ENCODE measurements at regions not wholly inside any gene's neighbourhood (a gene's known extent, or its start where the extent isn't known, plus 50 kb on each side); places are given as distances from the start of the nearest gene placed in this dataset.

DNA sequence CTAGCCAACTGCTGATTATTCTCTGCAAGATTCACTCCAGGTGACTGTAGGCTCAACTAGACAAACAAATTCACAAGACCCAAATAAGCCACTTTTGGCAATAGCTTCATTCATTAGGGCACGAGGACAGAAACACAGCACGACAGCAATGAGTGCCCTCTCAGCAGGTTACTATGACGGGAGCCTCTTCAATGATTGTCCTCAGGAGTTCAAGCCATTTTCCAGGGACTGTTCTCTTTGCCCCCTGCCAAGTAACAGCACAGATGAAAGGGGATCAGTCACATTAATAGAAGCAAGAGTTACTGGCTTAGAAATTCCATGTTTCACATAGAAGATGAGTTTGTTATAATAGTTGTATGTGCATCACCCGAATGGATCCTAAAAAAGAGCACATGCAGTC is 712.2 kb downstream of the CDH8 start:
- Histone ChIP-seq H3K36me3 (ENCODE audit: insufficient read depth, low read length) (no peaks in the 10 kb centered on the region), H3K9me3 (ENCODE audit: control insufficient read depth in 1 of 2, low read length in 2 of 2) (no peaks in the 10 kb centered on the region), H3K4me1 (ENCODE audit: insufficient read depth, low read length) (no peaks in the 10 kb centered on the region), H3K27ac (ENCODE audit: low read depth, low read length) (no peak overlapping the region), H3K4me3 (ENCODE audit: low read length in 2 of 2) (no peak overlapping the region), H3K27me3 (ENCODE audit: insufficient read depth, low read length) (no peaks in the 10 kb centered on the region)
- Mint-ChIP-seq H3K4me3 (no peak overlapping the region), H3K36me3 (peaks cover 0 to 3% of the 10 kb centered on the region in 2 donors), H3K27ac (no peak overlapping the region), H3K27me3 (no peaks in the 10 kb centered on the region), H3K4me1 (no peaks in the 10 kb centered on the region), H3K9me3 (peaks cover 3 to 30% (median 22%) of the 10 kb centered on the region in 8 donors)
- DNase-seq: no peak
- POLR2A ChIA-PET (ENCODE audit: partially characterized antibody): no interaction called here
- CTCF ChIA-PET (ENCODE audit: partially characterized antibody): no interaction called here
- intact Hi-C loops (cut with micrococcal nuclease): no loop called here

DNA sequence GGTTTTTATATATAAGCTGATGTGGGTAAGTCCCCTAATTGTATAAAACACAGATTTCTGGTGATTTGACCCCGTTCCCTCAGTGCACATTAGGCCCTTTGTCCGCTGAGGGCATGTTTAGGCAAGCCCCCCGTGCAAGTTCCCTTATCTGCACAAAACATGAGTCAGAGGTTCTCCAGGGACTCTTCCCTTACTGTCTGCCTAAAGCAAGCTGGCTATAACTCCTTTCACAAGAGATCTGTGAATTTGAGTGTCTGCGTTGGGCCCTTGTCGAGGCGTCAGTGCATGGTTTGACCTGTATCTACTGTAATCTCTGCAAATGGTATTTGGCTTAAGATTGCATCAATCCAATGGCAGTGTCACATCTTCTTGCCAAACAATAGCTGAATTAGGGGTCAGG is 712.8 kb downstream of the CDH8 start:
- Mint-ChIP-seq H3K4me1 (no peaks in the 10 kb centered on the region), H3K4me3 (no peak overlapping the region), H3K27ac (no peak overlapping the region), H3K9me3 (peaks cover 3 to 36% (median 25%) of the 10 kb centered on the region in 8 donors), H3K27me3 (no peaks in the 10 kb centered on the region), H3K36me3 (peaks cover 0 to 3% of the 10 kb centered on the region in 2 donors)
- H3K9me3 ChIP-seq (ENCODE audit: control insufficient read depth in 1 of 2, low read length in 2 of 2): no peaks in the 10 kb centered on the region
- H3K4me1 ChIP-seq (ENCODE audit: insufficient read depth, low read length): no peaks in the 10 kb centered on the region
- no peaks in the 10 kb centered on the region for H3K36me3 ChIP-seq (ENCODE audit: insufficient read depth, low read length)
- ChIA-PET CTCF (ENCODE audit: partially characterized antibody) (no interaction called here), POLR2A (ENCODE audit: partially characterized antibody) (no interaction called here)
- no peak overlapping the region for H3K4me3 ChIP-seq (ENCODE audit: low read length in 2 of 2)
- DNase-seq: no peak
- no peaks in the 10 kb centered on the region for H3K27me3 ChIP-seq (ENCODE audit: insufficient read depth, low read length)
- no peak overlapping the region for H3K27ac ChIP-seq (ENCODE audit: low read depth, low read length)
- intact Hi-C loops (cut with micrococcal nuclease): no loop called here

- ChIA-PET CTCF (ENCODE audit: partially characterized antibody) (no interaction called here), POLR2A (ENCODE audit: partially characterized antibody) (no interaction called here)
- H3K36me3 ChIP-seq (ENCODE audit: insufficient read depth, low read length): no peaks in the 10 kb centered on the region
- H3K4me3 Mint-ChIP-seq: no peak overlapping the region
- H3K27ac ChIP-seq (ENCODE audit: low read depth, low read length): no peak overlapping the region
- DNase-seq: no peak
- no peaks in the 10 kb centered on the region for H3K4me1 ChIP-seq (ENCODE audit: insufficient read depth, low read length)
- peaks cover 2 to 38% (median 31%) of the 10 kb centered on the region in 8 donors for H3K9me3 Mint-ChIP-seq
- H3K27me3 Mint-ChIP-seq: no peaks in the 10 kb centered on the region
- H3K36me3 Mint-ChIP-seq: peaks cover 0 to 1% of the 10 kb centered on the region in 2 donors
- H3K4me1 Mint-ChIP-seq: no peaks in the 10 kb centered on the region
- no peak overlapping the region for H3K4me3 ChIP-seq (ENCODE audit: low read length in 2 of 2)
- H3K27me3 ChIP-seq (ENCODE audit: insufficient read depth, low read length): no peaks in the 10 kb centered on the region
- intact Hi-C loops (cut with micrococcal nuclease): no loop called here
- H3K27ac Mint-ChIP-seq: no peak overlapping the region
- no peaks in the 10 kb centered on the region for H3K9me3 ChIP-seq (ENCODE audit: control insufficient read depth in 1 of 2, low read length in 2 of 2)
Observed at GRCh38 chr16:61320791-61321190, 715.4 kb downstream of the CDH8 start.

DNA sequence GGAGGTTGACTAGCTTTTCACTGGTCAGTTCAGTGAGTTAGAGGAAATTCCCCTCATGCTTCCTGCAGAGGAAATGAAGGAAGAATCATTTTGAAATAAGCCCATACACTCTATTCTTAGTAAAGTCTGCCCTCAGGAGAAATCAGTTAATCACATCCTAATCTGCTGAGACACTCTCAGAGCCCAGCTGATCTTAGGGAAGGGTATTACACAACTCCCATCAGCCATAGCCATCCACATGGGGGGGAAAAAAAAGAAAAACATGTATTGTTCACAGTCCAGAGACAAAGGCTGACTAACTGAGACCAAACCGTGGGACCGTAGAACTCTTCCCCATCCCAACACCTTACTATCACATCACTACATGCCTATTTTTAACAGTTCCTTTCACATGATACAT is 722.3 kb downstream of the CDH8 start:
- no peaks in the 10 kb centered on the region for H3K4me1 ChIP-seq (ENCODE audit: insufficient read depth, low read length)
- H3K4me1 Mint-ChIP-seq: no peaks in the 10 kb centered on the region
- no peak overlapping the region for H3K27ac Mint-ChIP-seq
- ChIA-PET CTCF (ENCODE audit: partially characterized antibody) (no interaction called here), POLR2A (ENCODE audit: partially characterized antibody) (no interaction called here)
- H3K27ac ChIP-seq (ENCODE audit: low read depth, low read length): no peak overlapping the region
- H3K4me3 Mint-ChIP-seq: no peak overlapping the region
- H3K27me3 ChIP-seq (ENCODE audit: insufficient read depth, low read length): no peaks in the 10 kb centered on the region
- no peaks in the 10 kb centered on the region for H3K27me3 Mint-ChIP-seq
- intact Hi-C loops (cut with micrococcal nuclease): no loop called here
- H3K9me3 ChIP-seq (ENCODE audit: control insufficient read depth in 1 of 2, low read length in 2 of 2): no peaks in the 10 kb centered on the region
- H3K9me3 Mint-ChIP-seq: peaks cover 0 to 63% (median 32%) of the 10 kb centered on the region in 8 donors
- no peak overlapping the region for H3K4me3 ChIP-seq (ENCODE audit: low read length in 2 of 2)
- no peaks in the 10 kb centered on the region for H3K36me3 ChIP-seq (ENCODE audit: insufficient read depth, low read length)
- no peaks in the 10 kb centered on the region for H3K36me3 Mint-ChIP-seq
- DNase-seq: no peak

DNA sequence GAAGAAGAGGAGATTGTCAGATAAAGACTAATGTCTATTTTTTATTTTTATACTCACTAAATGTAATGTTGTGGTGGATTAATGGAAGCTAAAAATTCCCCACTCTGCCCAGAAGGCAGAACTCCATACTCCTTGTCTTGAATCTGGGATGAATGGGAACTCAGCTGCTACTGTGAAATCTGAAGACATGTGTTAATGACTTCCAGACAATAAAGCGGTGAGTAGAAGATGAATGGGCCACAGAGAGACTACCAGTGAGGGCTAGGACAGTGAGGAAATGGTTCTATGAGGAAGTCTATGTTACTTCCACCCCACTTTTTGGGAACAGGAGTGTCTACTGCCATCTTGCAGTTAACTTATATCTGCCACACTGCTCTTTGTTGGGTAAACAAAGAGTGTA is 726.9 kb downstream of the CDH8 start:
- POLR2A ChIA-PET (ENCODE audit: partially characterized antibody): no interaction called here
- intact Hi-C loops (cut with micrococcal nuclease): no loop called here

DNA sequence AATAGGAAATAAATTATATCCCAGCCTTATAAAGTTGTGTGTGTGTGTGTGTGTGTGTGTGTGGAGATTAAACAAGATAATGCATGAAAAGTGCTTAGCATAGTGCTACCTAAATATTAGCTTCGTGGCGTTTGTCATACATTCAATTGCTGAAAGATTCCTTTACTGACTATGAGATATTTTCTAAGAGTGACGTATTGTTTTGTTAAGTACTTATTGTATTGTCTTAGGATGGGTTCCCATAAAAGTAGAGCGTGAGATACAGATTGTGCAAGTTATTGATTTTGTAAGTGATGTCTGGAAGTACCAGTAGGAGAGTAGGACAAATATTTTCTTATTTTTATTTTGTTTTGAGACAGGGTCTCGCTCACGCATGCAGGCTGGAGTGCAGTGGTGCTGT is 730.0 kb downstream of the CDH8 start:
- POLR2A ChIA-PET (ENCODE audit: partially characterized antibody): no interaction called here
- Mint-ChIP-seq H3K27me3 (no peaks in the 10 kb centered on the region), H3K36me3 (no peaks in the 10 kb centered on the region), H3K4me3 (no peak overlapping the region), H3K4me1 (no peaks in the 10 kb centered on the region), H3K9me3 (peaks cover 6 to 49% (median 33%) of the 10 kb centered on the region in 8 donors), H3K27ac (peak overlapping the region in 1 of 7 donors; percentile 27)
- CTCF ChIA-PET (ENCODE audit: partially characterized antibody): no interaction called here
- intact Hi-C loops (cut with micrococcal nuclease): no loop called here
- no peaks in the 10 kb centered on the region for H3K27me3 ChIP-seq (ENCODE audit: insufficient read depth, low read length)
- no peaks in the 10 kb centered on the region for H3K36me3 ChIP-seq (ENCODE audit: insufficient read depth, low read length)
- H3K9me3 ChIP-seq (ENCODE audit: control insufficient read depth in 1 of 2, low read length in 2 of 2): peaks cover 0 to 3% of the 10 kb centered on the region in 2 donors
- no peaks in the 10 kb centered on the region for H3K4me1 ChIP-seq (ENCODE audit: insufficient read depth, low read length)
- no peak overlapping the region for H3K4me3 ChIP-seq (ENCODE audit: low read length in 2 of 2)
- H3K27ac ChIP-seq (ENCODE audit: low read depth, low read length): no peak overlapping the region
- DNase-seq: no peak

More for the DNA sequence above, 726.9 kb downstream of the CDH8 start:
- H3K4me1 ChIP-seq (ENCODE audit: insufficient read depth, low read length): no peaks in the 10 kb centered on the region
- no peaks in the 10 kb centered on the region for H3K27me3 ChIP-seq (ENCODE audit: insufficient read depth, low read length)
- H3K4me3 ChIP-seq (ENCODE audit: low read length in 2 of 2): no peak overlapping the region
- H3K36me3 ChIP-seq (ENCODE audit: insufficient read depth, low read length): no peaks in the 10 kb centered on the region
- Mint-ChIP-seq H3K9me3 (peaks cover 3 to 57% (median 36%) of the 10 kb centered on the region in 8 donors), H3K27ac (no peak overlapping the region), H3K4me3 (no peak overlapping the region), H3K27me3 (no peaks in the 10 kb centered on the region), H3K4me1 (no peaks in the 10 kb centered on the region), H3K36me3 (no peaks in the 10 kb centered on the region)
- no peaks in the 10 kb centered on the region for H3K9me3 ChIP-seq (ENCODE audit: control insufficient read depth in 1 of 2, low read length in 2 of 2)
- no peak for DNase-seq
- CTCF ChIA-PET (ENCODE audit: partially characterized antibody): no interaction called here
- H3K27ac ChIP-seq (ENCODE audit: low read depth, low read length): no peak overlapping the region

GRCh38 chr16:61296814-61297213 is 739.4 kb downstream of the CDH8 start:
- Histone ChIP-seq H3K9me3 (ENCODE audit: control insufficient read depth in 1 of 2, low read length in 2 of 2) (no peaks in the 10 kb centered on the region), H3K4me1 (ENCODE audit: insufficient read depth, low read length) (no peaks in the 10 kb centered on the region), H3K27me3 (ENCODE audit: insufficient read depth, low read length) (no peaks in the 10 kb centered on the region), H3K36me3 (ENCODE audit: insufficient read depth, low read length) (no peaks in the 10 kb centered on the region), H3K4me3 (ENCODE audit: low read length in 2 of 2) (no peak overlapping the region), H3K27ac (ENCODE audit: low read depth, low read length) (no peak overlapping the region)
- DNase-seq: no peak
- no peak overlapping the region for H3K27ac Mint-ChIP-seq
- POLR2A ChIA-PET (ENCODE audit: partially characterized antibody): no interaction called here
- intact Hi-C loops (cut with micrococcal nuclease): no loop called here
- H3K36me3 Mint-ChIP-seq: peaks cover 0 to 3% of the 10 kb centered on the region in 2 donors
- CTCF ChIA-PET (ENCODE audit: partially characterized antibody): no interaction called here
- H3K4me3 Mint-ChIP-seq: no peak overlapping the region
- peaks cover 4 to 43% (median 27%) of the 10 kb centered on the region in 8 donors for H3K9me3 Mint-ChIP-seq
- H3K27me3 Mint-ChIP-seq: no peaks in the 10 kb centered on the region
- H3K4me1 Mint-ChIP-seq: no peaks in the 10 kb centered on the region

- Histone ChIP-seq H3K9me3 (ENCODE audit: control insufficient read depth in 1 of 2, low read length in 2 of 2) (no peaks in the 10 kb centered on the region), H3K4me1 (ENCODE audit: insufficient read depth, low read length) (no peaks in the 10 kb centered on the region), H3K36me3 (ENCODE audit: insufficient read depth, low read length) (no peaks in the 10 kb centered on the region), H3K27me3 (ENCODE audit: insufficient read depth, low read length) (no peaks in the 10 kb centered on the region), H3K27ac (ENCODE audit: low read depth, low read length) (no peak overlapping the region), H3K4me3 (ENCODE audit: low read length in 2 of 2) (no peak overlapping the region)
- Mint-ChIP-seq H3K9me3 (peaks cover 4 to 43% (median 27%) of the 10 kb centered on the region in 8 donors), H3K4me1 (no peaks in the 10 kb centered on the region), H3K27ac (no peak overlapping the region), H3K27me3 (no peaks in the 10 kb centered on the region), H3K4me3 (no peak overlapping the region), H3K36me3 (peaks cover 0 to 3% of the 10 kb centered on the region in 2 donors)
- CTCF ChIA-PET (ENCODE audit: partially characterized antibody): no interaction called here
- no peak for DNase-seq
- POLR2A ChIA-PET (ENCODE audit: partially characterized antibody): no interaction called here
- intact Hi-C loops (cut with micrococcal nuclease): no loop called here
Observed at GRCh38 chr16:61296305-61296704, 739.9 kb downstream of the CDH8 start.

Measured in CD4-positive, alpha-beta memory T cell (primary cell).